ENCODE measurements at regions not wholly inside any gene's neighbourhood (a gene's known extent, or its start where the extent isn't known, plus 50 kb on each side); places are given as distances from the start of the nearest gene placed in this dataset.

- dilution Hi-C loops (cut with MboI; ENCODE audit: extremely low pct_ligation_motif_present, low sequenced_read_pairs) (no loop called here), intact Hi-C loops (cut with micrococcal nuclease) (no loop called here)
- FAIRE-seq (no peak), DNase-seq (ENCODE audit: low read depth, low spot score) (no peak)
- no peaks in the 10 kb centered on the region for H3K4me1 ChIP-seq (ENCODE audit: control insufficient read depth, extremely low read depth, insufficient read depth, low read length)
- no peak overlapping the region for H3K27ac ChIP-seq (ENCODE audit: insufficient read depth, low read depth, low read length)
- no peaks in the 10 kb centered on the region for H3K79me2 ChIP-seq (ENCODE audit: control insufficient read depth, insufficient read depth, low read length)
- no peaks in the 10 kb centered on the region for H3K9me3 ChIP-seq (replicated peaks; ENCODE audit: control insufficient read depth, insufficient read depth, low read length)
- CTCF ChIA-PET, result no interaction called here
- no peaks in the 10 kb centered on the region for H3K27me3 ChIP-seq (ENCODE audit: control insufficient read depth in 2 of 2, insufficient read depth in 2 of 2, low read length in 2 of 2)
- H3K36me3 ChIP-seq (ENCODE audit: control insufficient read depth in 2 of 2, extremely low read depth in 1 of 2, insufficient read depth in 2 of 2, low read length in 2 of 2), result no peaks in the 10 kb centered on the region
- no peaks in the 10 kb centered on the region for H4K20me1 ChIP-seq (replicated peaks; ENCODE audit: control insufficient read depth, extremely low read depth, insufficient read depth, low read length)
- no peak overlapping the region for H3K4me3 ChIP-seq (replicated peaks in 1 of 3; ENCODE audit: insufficient read depth in 1 of 3, low read depth in 1 of 3, low read length in 3 of 3)
- TF ChIP-seq POLR2A (IDR thresholded peaks at IDR 0.05; ENCODE audit: low read depth, low read length) (no peak), CTCF (IDR thresholded peaks at IDR 0.05; ENCODE audit: extremely low read depth in 1 of 2, insufficient read depth in 1 of 2, low read depth in 1 of 2, low read length in 2 of 2) (no peak), JUN (IDR thresholded peaks at IDR 0.05; ENCODE audit: borderline replicate concordance, insufficient read depth, insufficient read length, low read depth) (no peak), MAX (IDR thresholded peaks at IDR 0.05; ENCODE audit: insufficient read depth, insufficient read length) (no peak), MYC (IDR thresholded peaks at IDR 0.05; ENCODE audit: low read depth, low read length) (no peak), GATA2 (IDR thresholded peaks at IDR 0.05; ENCODE audit: insufficient read depth, insufficient read length, low read depth, low read length) (no peak), POLR2AphosphoS5 (IDR thresholded peaks at IDR 0.05; ENCODE audit: insufficient read depth, low read depth, low read length) (no peak), EZH2 (IDR thresholded peaks at IDR 0.05; ENCODE audit: borderline replicate concordance, low read depth, low read length, severe bottlenecking) (no peak), FOS (IDR thresholded peaks at IDR 0.05; ENCODE audit: borderline replicate concordance, insufficient read depth, low read length) (no peak)
- H3K9ac ChIP-seq (replicated peaks; ENCODE audit: extremely low read depth, insufficient read depth, low read length), result no peak overlapping the region
- BruUV-seq (replicated peaks), result no TSS peak
- POLR2A ChIA-PET, result no interaction called here
- no peak overlapping the region for H3K4me2 ChIP-seq (ENCODE audit: insufficient read depth, low read length)
- no peaks in the 10 kb centered on the region for H3K9me1 ChIP-seq (replicated peaks; ENCODE audit: control insufficient read depth, extremely low read depth, insufficient read depth, low read length)
- H2AFZ ChIP-seq (ENCODE audit: low read depth, low read length), result no peak overlapping the region
These were observed 186.8 kb downstream of the FRK start for GRCh38 chr6:115873901-115874300.
